GM21526 (cell line): ENCODE measurements at regions not wholly inside any gene's neighbourhood (a gene's known extent, or its start where the extent isn't known, plus 50 kb on each side); places are given as distances from the start of the nearest gene placed in this dataset.
A peak's percentile ranks its signal among the peaks of the same experiment; 100 is the strongest.

Source experiments
- ATAC-seq: cut with Tn5 transposase; IDR thresholded peaks from one replicate; pipeline ENCODE4 v1.9.1; 2021; ENCODE audit warnings: moderate library complexity; ENCODE audit not compliant: unreplicated experiment, low FRiP score

DNA sequence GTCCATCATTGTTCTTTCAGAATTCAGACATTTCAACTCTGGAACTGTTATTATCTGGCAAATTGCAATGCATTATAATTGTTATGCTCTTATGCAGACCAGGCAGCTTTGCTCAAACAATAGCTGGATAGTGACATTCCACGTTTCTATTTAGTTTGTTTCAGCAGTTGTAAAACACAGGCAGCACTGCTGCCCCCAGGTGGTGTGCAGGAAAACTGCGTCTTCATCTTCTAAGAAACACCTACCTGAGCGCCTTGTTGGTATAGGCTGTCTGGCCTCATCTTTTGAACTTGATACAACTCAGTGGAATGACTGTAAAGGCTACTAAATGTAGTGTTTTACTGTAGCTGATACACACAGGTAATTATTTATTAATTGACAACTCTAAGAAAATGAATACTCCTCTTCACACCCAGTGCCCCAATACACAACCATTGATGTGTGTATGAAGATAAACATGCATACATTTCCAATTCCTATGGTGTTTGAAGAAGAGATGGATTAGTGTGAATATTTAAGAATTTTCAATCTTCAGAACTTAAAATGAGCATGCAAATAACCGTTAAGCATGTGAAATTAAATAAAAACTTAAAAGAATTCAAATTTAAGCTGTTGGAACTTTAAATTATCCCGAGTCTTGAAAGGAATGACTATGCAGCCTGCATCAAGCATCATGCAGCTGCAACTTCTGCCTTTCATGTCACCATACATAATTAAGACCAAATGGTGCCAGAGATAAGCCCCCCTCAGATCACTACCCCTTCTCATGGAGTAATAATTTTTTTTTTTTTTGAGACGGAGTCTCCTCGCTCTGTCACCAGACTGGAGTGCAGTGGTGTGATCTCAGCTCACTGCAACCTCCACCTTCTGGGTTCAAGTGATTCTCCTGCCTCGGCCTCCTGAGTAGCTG lies 85.6 kb downstream of the CD8B2 start:
- no peak for ATAC-seq

GRCh38 chr2:106573773-106574172 lies 86.6 kb downstream of the CD8B2 start:
- ATAC-seq, result no peak

GRCh38 chr2:106575955-106576354 lies 88.8 kb downstream of the CD8B2 start:
- no peak for ATAC-seq

DNA sequence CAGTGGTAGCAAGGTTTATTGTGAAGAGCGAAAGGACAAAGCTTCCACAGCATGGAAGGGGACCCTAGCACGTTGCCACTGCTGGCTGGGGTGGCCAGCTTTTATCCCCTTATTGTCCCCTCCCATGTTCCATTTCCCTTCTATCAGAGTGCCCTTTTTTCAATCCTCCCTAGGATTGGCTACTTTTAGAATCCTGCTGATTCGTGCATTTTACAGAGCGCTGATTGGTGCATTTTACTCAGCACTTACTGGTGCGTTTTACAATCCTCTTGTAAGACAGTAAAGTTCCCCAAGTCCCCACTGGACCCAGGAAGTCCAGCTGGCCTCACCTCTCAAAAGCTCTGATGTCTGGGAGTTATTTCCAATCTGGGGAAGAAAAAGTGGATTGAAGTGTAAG lies 90.1 kb downstream of the CD8B2 start:
- no peak for ATAC-seq

GRCh38 chr2:106579750-106580197 lies 92.6 kb downstream of the CD8B2 start:
- no peak for ATAC-seq

- no peak for ATAC-seq
Observed at GRCh38 chr2:106580241-106580640, 93.1 kb downstream of the CD8B2 start.

GRCh38 chr2:106581328-106581727 lies 94.2 kb downstream of the CD8B2 start:
- no peak for ATAC-seq

DNA sequence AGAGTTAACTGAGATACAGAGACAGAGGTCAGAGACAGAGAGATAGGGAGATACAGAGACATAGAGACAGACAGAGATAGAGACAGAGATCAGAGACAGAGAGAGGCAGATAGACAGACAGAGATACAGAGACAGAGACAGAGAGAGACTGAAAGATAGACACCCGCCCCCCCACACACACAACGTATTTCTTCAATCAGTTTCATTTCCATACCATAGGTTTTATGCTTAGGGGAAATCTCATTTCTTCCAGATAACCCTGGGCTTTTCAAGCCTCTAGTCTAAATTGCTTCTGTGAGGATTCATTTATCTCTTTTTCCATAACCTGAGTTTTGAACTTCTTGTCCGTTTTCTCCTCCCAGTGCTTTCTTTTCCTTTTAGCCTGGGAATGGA lies 94.6 kb downstream of the CD8B2 start:
- ATAC-seq, result no peak

DNA sequence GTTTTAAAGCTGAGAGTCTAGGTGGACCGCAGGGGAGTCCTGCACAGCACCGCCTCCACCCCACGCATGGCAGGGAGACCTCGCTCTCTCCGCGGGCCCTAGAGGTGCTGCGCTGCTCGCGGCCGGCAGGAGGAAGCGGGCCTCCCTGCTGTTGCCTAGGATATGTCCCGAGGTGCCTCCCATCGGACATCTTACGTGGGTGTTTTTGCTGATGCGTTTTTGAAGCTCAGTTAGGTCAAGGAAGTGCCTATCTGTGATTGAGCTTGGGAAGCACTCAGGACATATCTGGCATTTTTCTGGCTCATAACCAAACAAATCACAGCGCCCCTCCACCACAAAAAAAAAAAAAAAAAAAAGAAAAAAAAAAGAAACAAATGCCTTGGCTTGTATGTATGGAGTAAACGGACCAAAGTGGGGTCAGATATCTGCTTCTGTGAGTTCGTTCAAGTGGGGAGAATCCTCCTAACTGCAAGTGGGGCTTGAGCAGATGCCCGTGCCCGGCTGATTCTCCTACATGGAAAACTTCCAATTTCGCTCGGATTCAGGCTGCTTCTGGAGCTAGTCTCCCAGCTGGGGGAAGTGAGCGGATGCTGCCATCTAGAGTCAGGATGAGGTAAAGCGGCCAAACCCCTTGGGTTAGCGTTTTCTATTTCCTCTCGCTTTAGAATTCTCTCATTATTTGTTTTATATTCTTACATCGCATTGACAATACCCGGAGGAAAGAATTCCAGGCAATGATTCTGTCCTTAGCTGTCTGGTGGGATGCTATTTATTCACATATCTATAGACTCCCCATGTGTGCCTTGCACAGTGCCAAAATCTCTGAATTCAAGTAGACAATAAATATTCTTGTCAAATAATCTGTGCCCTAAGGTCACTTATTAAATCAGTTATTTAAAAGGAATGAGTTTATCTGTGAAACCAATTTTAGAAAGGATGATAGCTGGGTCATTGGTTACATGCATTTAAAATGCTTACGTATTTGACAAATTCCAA lies 95.3 kb downstream of the CD8B2 start:
- peak; percentile 79 for ATAC-seq

DNA sequence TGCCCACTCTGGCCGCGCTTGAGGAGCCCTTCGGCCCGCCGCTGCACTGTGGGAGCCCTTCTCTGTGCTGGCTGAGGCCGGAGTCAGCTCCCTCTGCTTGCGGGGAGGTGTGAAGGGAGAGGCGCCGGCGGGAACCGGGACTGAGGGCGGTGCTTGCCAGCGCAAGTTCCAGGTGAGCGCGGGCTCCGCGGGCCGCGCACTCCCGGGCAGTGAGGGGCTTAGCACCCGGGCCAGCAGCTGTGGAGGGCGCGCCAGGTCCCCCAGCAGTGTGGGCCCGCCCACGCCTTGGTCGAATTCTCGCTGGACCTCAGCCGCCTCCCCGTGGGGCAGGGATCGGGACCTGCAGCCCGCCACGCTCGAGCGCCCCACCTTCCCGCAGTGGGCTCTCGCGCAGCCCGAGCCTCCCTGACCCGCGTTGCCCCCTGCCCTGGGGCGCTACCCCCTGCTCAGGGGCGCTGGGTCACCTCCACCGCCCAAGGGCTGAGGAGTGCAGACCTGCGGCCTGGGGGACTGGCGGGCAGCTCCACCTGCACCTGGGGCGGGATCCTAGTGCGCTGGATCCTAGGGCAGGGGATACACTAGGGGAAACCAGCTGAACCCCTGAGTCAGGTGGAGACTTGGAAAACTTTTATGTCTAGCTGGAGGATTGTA lies 97.3 kb downstream of the CD8B2 start:
- no peak for ATAC-seq

GRCh38 chr2:106596844-106597243 lies 109.7 kb downstream of the CD8B2 start:
- ATAC-seq, result no peak

DNA sequence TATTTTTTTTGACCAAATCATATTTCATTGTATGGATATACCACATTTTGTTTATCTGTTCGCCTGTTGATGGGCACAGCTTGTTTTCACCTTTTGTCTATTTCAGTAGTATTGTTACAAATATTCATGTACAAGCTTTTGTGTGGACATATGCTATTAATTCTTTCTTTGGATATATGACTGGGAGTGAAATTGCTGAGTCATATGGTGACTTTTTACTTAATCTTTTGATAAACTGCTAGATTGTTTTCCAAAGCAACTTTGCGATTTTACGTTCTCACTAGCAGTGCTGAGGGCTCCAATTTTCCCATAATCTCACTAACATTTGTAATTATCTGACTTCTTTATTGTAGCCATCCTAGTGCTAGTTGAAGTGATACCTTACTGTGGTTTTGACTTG lies 112.4 kb downstream of the CD8B2 start:
- no peak for ATAC-seq

DNA sequence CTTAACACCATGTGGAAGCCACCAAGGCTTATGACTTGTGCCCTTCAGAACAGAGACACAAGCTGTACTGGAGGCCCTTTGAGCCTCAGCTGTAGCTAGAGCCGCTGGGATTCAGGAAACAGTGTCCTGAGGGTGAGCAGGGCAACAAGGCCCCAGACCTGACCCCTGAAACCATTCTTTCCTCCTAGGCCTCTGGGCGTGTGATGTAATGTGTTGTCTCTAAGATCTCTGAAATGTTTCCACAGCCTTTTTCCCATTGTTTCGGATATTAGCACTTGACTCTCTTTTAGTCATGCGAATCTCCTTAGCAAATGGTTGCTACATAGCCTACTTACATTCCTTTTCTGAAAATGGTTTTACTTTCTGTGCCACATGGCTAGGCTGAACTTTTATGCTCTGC lies 114.9 kb downstream of the CD8B2 start:
- ATAC-seq, result no peak

GRCh38 chr2:106606652-106607051 lies 119.5 kb downstream of the CD8B2 start:
- ATAC-seq, result no peak

DNA sequence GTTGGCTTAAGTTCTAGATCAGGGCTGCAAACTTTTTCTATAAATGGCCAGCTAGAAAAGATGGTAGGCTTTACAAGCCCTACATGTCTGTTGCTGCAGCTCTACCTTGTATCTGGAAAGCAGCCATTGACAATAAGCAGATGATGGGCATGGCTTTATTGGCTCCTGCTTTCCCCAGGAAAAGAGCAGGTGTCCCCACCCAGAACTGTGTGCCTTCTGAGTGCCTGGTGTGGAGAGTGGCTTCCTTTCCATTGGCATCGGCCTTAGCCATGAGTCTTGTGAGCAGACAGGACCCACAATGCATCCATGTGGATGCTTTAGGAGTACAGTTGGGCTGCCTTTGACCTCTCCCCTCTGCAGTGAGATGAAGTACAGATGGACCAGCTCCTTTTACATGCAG lies 120.2 kb downstream of the CD8B2 start:
- ATAC-seq, result no peak

GRCh38 chr2:106609780-106610179 lies 122.6 kb downstream of the CD8B2 start:
- ATAC-seq, result no peak

DNA sequence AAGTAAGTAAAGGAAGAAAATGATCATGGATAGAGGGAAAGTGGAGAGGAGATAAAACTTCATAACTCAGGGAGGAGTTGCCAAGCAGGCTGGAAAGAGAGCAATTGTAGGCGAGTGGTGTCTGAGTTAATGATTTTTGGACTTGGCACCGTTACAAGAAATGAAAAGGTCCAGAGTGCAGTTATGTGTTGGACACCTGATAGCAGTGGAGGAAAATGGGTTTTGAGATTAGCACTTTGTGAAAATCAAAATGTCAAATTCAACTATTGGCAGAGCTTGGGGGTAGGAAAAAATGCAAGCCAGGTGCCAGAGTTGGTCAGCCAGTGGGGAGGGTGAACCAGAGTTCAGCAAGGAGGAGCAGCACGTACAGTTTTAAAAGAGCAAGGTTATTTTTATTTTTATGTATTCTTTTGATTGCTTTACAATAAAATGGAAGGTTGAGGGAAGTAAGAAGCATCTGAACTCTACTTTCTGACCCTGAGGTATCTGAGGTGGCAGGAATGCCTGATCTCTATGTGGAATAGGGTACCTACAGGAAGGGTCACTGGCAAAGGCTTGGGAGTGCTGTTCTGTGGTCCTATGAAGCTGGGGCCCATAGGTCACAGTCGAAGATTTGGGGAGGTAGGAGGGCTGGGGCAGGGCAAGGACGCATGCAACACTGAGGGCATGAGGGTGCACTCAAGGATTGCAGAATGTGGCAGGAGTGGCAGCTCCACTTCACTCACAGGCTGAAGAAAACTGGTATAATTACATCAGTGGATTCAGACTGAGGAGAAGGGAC lies 127.5 kb downstream of the CD8B2 start:
- ATAC-seq, result no peak

- no peak for ATAC-seq
Observed at GRCh38 chr2:106618614-106619013, 131.4 kb downstream of the CD8B2 start.

DNA sequence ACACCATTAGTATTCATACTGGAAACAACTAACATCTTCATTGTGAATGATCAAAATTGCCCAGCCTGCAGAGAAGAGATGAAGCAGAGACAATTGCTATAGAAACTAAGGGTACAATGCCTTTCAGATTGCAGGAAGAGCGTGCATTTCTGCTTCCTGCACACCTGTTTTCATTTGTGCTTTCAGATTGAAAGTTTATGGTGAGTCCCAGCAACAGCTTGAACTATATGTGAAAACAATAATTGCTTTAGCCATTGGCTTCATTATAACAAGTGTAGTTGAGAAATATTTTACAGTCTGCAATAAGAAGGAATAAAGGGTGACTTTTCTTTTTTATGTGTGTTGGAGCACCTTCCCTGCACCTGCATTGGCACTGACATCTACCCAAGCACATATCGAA lies 136.3 kb downstream of the CD8B2 start:
- no peak for ATAC-seq

- ATAC-seq, result no peak
Observed at GRCh38 chr2:106624787-106625380, 137.7 kb downstream of the CD8B2 start.
